Stimulated activated CD4-positive, alpha-beta T cell treated with anti-CD3 and anti-CD28 coated beads, TNF-alpha, amount 100 ng/mL, for 1 hour (primary cell): ENCODE measurements at regions not wholly inside any gene's neighbourhood (a gene's known extent, or its start where the extent isn't known, plus 50 kb on each side); places are given as distances from the start of the nearest gene placed in this dataset.
"Not testable (repeated sequence)": the region's sequence is repeated elsewhere in the genome, so short reads cannot be mapped to it uniquely, and the experiment has no call there.

ENCODE experiments used
- DNase-seq, 3 donors: peaks; one replicate each; pipeline ENCODE4 v3.0.0-alpha.2; 2020; ENCODE audit warnings: low read depth in 3 of 3, low spot score in 1 of 3

- no peak for DNase-seq
These were observed 115.4 kb upstream of the FBXL7 start for GRCh38 chr5:15384581-15384980.

GRCh38 chr5:15384176-15384575 is 115.8 kb upstream of the FBXL7 start:
- no peak for DNase-seq

- no peak for DNase-seq
These were observed 116.5 kb upstream of the FBXL7 start for GRCh38 chr5:15383469-15383868.

GRCh38 chr5:15383021-15383420 is 117.0 kb upstream of the FBXL7 start:
- no peak for DNase-seq

- DNase-seq, result no peak
These were observed 122.2 kb upstream of the FBXL7 start for GRCh38 chr5:15377573-15378340.

- no peak for DNase-seq
These were observed 123.2 kb upstream of the FBXL7 start for GRCh38 chr5:15376803-15377202.

- no peak for DNase-seq
These were observed 123.9 kb upstream of the FBXL7 start for GRCh38 chr5:15376088-15376487.

GRCh38 chr5:15375559-15375958 is 124.4 kb upstream of the FBXL7 start:
- no peak for DNase-seq

GRCh38 chr5:15374886-15375285 is 125.1 kb upstream of the FBXL7 start:
- DNase-seq, result no peak

GRCh38 chr5:15373151-15373550 is 126.8 kb upstream of the FBXL7 start:
- no peak for DNase-seq

- DNase-seq, result no peak
These were observed 128.8 kb upstream of the FBXL7 start for GRCh38 chr5:15371184-15371583.

- no peak for DNase-seq
These were observed 131.1 kb upstream of the FBXL7 start for GRCh38 chr5:15368835-15369234.

GRCh38 chr5:15367489-15367888 is 132.5 kb upstream of the FBXL7 start:
- no peak for DNase-seq

GRCh38 chr5:15366676-15367391 is 133.1 kb upstream of the FBXL7 start:
- DNase-seq, result no peak

GRCh38 chr5:15365070-15365469 is 134.9 kb upstream of the FBXL7 start:
- no peak for DNase-seq

GRCh38 chr5:15363601-15364000 is 136.4 kb upstream of the FBXL7 start:
- DNase-seq, result no peak

GRCh38 chr5:15357092-15357453 is 142.9 kb upstream of the FBXL7 start:
- DNase-seq, result not testable (repeated sequence)

GRCh38 chr5:15356308-15357091 is 143.5 kb upstream of the FBXL7 start:
- not testable (repeated sequence) for DNase-seq

- DNase-seq, result no peak
These were observed 146.0 kb upstream of the FBXL7 start for GRCh38 chr5:15354021-15354420.

- DNase-seq, result no peak
These were observed 146.8 kb upstream of the FBXL7 start for GRCh38 chr5:15353086-15353645.

- no peak for DNase-seq
These were observed 149.4 kb upstream of the FBXL7 start for GRCh38 chr5:15350614-15351013.

- DNase-seq, result no peak
These were observed 153.2 kb upstream of the FBXL7 start for GRCh38 chr5:15346738-15347137.
